SK-N-SH treated with all-trans-retinoic acid at 6 μM for 48 hours (cell line): ENCODE measurements at regions not wholly inside any gene's neighbourhood (a gene's known extent, or its start where the extent isn't known, plus 50 kb on each side); places are given as distances from the start of the nearest gene placed in this dataset.
"Not testable (repeated sequence)": the region's sequence is repeated elsewhere in the genome, so short reads cannot be mapped to it uniquely, and the experiment has no call there.

ENCODE experiments used
- ARNTL ChIP-seq: fragments of 450-650 bp; formaldehyde crosslinking; IDR thresholded peaks from 2 replicates; pipeline ENCODE4 v1.5.0; 2020; ENCODE audit warnings: low read depth, mild to moderate bottlenecking, moderate library complexity, borderline replicate concordance
- CSDC2 ChIP-seq: fragments of 250-450 bp; sonication (Bioruptor Pico); IDR thresholded peaks from 2 replicates; pipeline ENCODE4 v1.5.0; 2020; ENCODE audit warnings: mild to moderate bottlenecking, moderate library complexity
- ESRRG ChIP-seq: fragments of 250-450 bp; sonication (Bioruptor Pico); IDR thresholded peaks from 2 replicates; pipeline ENCODE4 v1.6.1; 2021; ENCODE audit warnings: mild to moderate bottlenecking
- GLIS3 ChIP-seq: fragments of 250-450 bp; sonication (Bioruptor Pico); IDR thresholded peaks from 2 replicates; pipeline ENCODE4 v1.5.0; 2020; ENCODE audit warnings: mild to moderate bottlenecking, moderate library complexity
- OSR1 ChIP-seq: fragments of 250-450 bp; sonication (Bioruptor Pico); IDR thresholded peaks from 2 replicates; pipeline ENCODE4 v1.8.0; 2022; ENCODE audit warnings: moderate library complexity, mild to moderate bottlenecking, inconsistent platforms
- RARB ChIP-seq: fragments of 250-450 bp; sonication (Bioruptor Pico); IDR thresholded peaks from 2 replicates; pipeline ENCODE4 v1.8.0; 2021; ENCODE audit warnings: mild to moderate bottlenecking, moderate library complexity
- SNAI2 ChIP-seq: fragments of 250-450 bp; sonication (Bioruptor Pico); IDR thresholded peaks from 2 replicates; pipeline ENCODE4 v1.5.0; 2020; ENCODE audit warnings: mild to moderate bottlenecking, moderate library complexity
- ZFP3 ChIP-seq: fragments of 250-450 bp; sonication (Bioruptor Pico); IDR thresholded peaks from 2 replicates; pipeline ENCODE4 v1.5.0; 2020; ENCODE audit warnings: mild to moderate bottlenecking, moderate library complexity
- ZNF70 ChIP-seq: fragments of 450-650 bp; formaldehyde crosslinking; IDR thresholded peaks from 2 replicates; pipeline ENCODE4 v1.5.0; 2020; ENCODE audit warnings: mild to moderate bottlenecking, moderate library complexity
- TF ChIP-seq, protein P1 (sequence below): fragments of 250-450 bp; sonication (Bioruptor Pico); IDR thresholded peaks from 2 replicates; pipeline ENCODE4 v1.8.0; 2021; ENCODE audit warnings: low read depth, mild to moderate bottlenecking, moderate library complexity, borderline replicate concordance
- TF ChIP-seq, protein P2 (sequence below): fragments of 250-450 bp; sonication (Bioruptor Pico); IDR thresholded peaks from 2 replicates; pipeline ENCODE4 v1.5.0; 2020; ENCODE audit warnings: mild to moderate bottlenecking, moderate library complexity
- TF ChIP-seq, protein P3 (sequence below): fragments of 250-450 bp; sonication (Bioruptor Pico); IDR thresholded peaks from 2 replicates; pipeline ENCODE4 v1.8.0; 2020; ENCODE audit warnings: mild to moderate bottlenecking, moderate library complexity, borderline replicate concordance

DNA sequence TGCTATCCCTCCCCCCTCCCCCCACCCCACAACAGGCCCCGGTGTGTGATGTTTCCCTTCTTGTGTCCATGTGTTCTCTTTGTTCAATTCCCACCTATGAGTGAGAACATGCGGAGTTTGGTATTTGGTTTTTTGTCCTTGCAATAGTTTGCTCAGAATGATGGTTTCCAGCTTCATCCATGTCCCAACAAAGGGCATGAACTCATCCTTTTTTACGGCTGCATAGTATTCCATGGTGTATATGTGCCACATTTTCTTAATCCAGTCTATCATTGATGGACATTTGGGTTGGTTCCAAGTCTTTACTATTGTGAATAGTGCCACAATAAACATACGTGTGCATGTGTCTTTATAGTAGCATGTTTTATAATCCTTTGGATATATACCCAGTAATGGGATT lies 98.3 kb upstream of the DPH5 start:
- not testable (repeated sequence) for TF ChIP-seq CSDC2 (CRISPR knock-in tag); GLIS3; RARB (CRISPR knock-in tag); ARNTL (CRISPR knock-in tag); ESRRG (CRISPR knock-in tag); SNAI2; OSR1; ZNF70 (CRISPR knock-in tag); ZFP3 (CRISPR knock-in tag)
- TF ChIP-seq, protein P1, sequence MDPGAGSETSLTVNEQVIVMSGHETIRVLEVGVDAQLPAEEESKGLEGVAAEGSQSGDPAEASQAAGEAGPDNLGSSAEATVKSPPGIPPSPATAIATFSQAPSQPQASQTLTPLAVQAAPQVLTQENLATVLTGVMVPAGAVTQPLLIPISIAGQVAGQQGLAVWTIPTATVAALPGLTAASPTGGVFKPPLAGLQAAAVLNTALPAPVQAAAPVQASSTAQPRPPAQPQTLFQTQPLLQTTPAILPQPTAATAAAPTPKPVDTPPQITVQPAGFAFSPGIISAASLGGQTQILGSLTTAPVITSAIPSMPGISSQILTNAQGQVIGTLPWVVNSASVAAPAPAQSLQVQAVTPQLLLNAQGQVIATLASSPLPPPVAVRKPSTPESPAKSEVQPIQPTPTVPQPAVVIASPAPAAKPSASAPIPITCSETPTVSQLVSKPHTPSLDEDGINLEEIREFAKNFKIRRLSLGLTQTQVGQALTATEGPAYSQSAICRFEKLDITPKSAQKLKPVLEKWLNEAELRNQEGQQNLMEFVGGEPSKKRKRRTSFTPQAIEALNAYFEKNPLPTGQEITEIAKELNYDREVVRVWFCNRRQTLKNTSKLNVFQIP (CRISPR knock-in tag), result not testable (repeated sequence)
- TF ChIP-seq, protein P2, sequence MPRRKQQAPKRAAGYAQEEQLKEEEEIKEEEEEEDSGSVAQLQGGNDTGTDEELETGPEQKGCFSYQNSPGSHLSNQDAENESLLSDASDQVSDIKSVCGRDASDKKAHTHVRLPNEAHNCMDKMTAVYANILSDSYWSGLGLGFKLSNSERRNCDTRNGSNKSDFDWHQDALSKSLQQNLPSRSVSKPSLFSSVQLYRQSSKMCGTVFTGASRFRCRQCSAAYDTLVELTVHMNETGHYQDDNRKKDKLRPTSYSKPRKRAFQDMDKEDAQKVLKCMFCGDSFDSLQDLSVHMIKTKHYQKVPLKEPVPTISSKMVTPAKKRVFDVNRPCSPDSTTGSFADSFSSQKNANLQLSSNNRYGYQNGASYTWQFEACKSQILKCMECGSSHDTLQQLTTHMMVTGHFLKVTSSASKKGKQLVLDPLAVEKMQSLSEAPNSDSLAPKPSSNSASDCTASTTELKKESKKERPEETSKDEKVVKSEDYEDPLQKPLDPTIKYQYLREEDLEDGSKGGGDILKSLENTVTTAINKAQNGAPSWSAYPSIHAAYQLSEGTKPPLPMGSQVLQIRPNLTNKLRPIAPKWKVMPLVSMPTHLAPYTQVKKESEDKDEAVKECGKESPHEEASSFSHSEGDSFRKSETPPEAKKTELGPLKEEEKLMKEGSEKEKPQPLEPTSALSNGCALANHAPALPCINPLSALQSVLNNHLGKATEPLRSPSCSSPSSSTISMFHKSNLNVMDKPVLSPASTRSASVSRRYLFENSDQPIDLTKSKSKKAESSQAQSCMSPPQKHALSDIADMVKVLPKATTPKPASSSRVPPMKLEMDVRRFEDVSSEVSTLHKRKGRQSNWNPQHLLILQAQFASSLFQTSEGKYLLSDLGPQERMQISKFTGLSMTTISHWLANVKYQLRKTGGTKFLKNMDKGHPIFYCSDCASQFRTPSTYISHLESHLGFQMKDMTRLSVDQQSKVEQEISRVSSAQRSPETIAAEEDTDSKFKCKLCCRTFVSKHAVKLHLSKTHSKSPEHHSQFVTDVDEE (CRISPR knock-in tag), result not testable (repeated sequence)
- TF ChIP-seq, protein P3, sequence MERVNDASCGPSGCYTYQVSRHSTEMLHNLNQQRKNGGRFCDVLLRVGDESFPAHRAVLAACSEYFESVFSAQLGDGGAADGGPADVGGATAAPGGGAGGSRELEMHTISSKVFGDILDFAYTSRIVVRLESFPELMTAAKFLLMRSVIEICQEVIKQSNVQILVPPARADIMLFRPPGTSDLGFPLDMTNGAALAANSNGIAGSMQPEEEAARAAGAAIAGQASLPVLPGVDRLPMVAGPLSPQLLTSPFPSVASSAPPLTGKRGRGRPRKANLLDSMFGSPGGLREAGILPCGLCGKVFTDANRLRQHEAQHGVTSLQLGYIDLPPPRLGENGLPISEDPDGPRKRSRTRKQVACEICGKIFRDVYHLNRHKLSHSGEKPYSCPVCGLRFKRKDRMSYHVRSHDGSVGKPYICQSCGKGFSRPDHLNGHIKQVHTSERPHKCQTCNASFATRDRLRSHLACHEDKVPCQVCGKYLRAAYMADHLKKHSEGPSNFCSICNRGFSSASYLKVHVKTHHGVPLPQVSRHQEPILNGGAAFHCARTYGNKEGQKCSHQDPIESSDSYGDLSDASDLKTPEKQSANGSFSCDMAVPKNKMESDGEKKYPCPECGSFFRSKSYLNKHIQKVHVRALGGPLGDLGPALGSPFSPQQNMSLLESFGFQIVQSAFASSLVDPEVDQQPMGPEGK (CRISPR knock-in tag), result not testable (repeated sequence)
